COR-L47 (cell line): ENCODE measurements at regions not wholly inside any gene's neighbourhood (a gene's known extent, or its start where the extent isn't known, plus 50 kb on each side); places are given as distances from the start of the nearest gene placed in this dataset.
A peak's percentile ranks its signal among the peaks of the same experiment; 100 is the strongest.

Experiments
- DNase-seq: peaks from one replicate; lab custom pipeline; 2025; lab: John Stamatoyannopoulos, UW

- no peak for DNase-seq
Measured at GRCh38 chr2:121018136-121019061, 266.6 kb downstream of the TFCP2L1 start.

GRCh38 chr2:121019071-121019470 lies 265.9 kb downstream of the TFCP2L1 start:
- no peak for DNase-seq

GRCh38 chr2:121019756-121020155 lies 265.2 kb downstream of the TFCP2L1 start:
- no peak for DNase-seq

- no peak for DNase-seq
Measured at GRCh38 chr2:121021685-121022084, 263.3 kb downstream of the TFCP2L1 start.

GRCh38 chr2:121028577-121028976 lies 256.4 kb downstream of the TFCP2L1 start:
- DNase-seq = no peak

- DNase-seq = no peak
Measured at GRCh38 chr2:121030523-121030922, 254.5 kb downstream of the TFCP2L1 start.

- no peak for DNase-seq
Measured at GRCh38 chr2:121031568-121032340, 253.2 kb downstream of the TFCP2L1 start.

- DNase-seq = no peak
Measured at GRCh38 chr2:121033461-121033996, 251.5 kb downstream of the TFCP2L1 start.

- no peak for DNase-seq
Measured at GRCh38 chr2:121034551-121034950, 250.5 kb downstream of the TFCP2L1 start.

- DNase-seq = peak; percentile 93
Measured at GRCh38 chr2:121036226-121036692, 248.7 kb downstream of the TFCP2L1 start.

- no peak for DNase-seq
Measured at GRCh38 chr2:121037480-121037879, 247.5 kb downstream of the TFCP2L1 start.

- DNase-seq = no peak
Measured at GRCh38 chr2:121038031-121038430, 247.0 kb downstream of the TFCP2L1 start.

- no peak for DNase-seq
Measured at GRCh38 chr2:121038431-121038830, 246.6 kb downstream of the TFCP2L1 start.

GRCh38 chr2:121038891-121039616 lies 245.9 kb downstream of the TFCP2L1 start:
- peak; percentile 72 for DNase-seq

- DNase-seq = no peak
Measured at GRCh38 chr2:121039679-121040078, 245.3 kb downstream of the TFCP2L1 start.

- DNase-seq = no peak
Measured at GRCh38 chr2:121041516-121041915, 243.5 kb downstream of the TFCP2L1 start.

GRCh38 chr2:121043061-121043826 lies 241.8 kb downstream of the TFCP2L1 start:
- no peak for DNase-seq

- no peak for DNase-seq
Measured at GRCh38 chr2:121043827-121044222, 241.2 kb downstream of the TFCP2L1 start.

GRCh38 chr2:121044412-121044811 lies 240.6 kb downstream of the TFCP2L1 start:
- no peak for DNase-seq

- no peak for DNase-seq
Measured at GRCh38 chr2:121045245-121045644, 239.8 kb downstream of the TFCP2L1 start.

- no peak for DNase-seq
Measured at GRCh38 chr2:121046335-121046734, 238.7 kb downstream of the TFCP2L1 start.
